Stomach (tissue), 8 donors: ENCODE measurements at regions not wholly inside any gene's neighbourhood (a gene's known extent, or its start where the extent isn't known, plus 50 kb on each side); places are given as distances from the start of the nearest gene placed in this dataset.

Experiments used
- DNase-seq, 2 donors: peaks; one replicate each; pipeline versions ENCODE4 v3.0.0 to v3.0.0-alpha.2; 2013 to 2019
- H3K27ac ChIP-seq, 5 donors: fragments of 200-600 bp in 4 of 5; sonication (generic) in 4 of 5; one replicate each; pipeline ENCODE4 v1.5.1; 2013 to 2019; ENCODE audit warnings: mild to moderate bottlenecking in 1 of 5, moderate library complexity in 1 of 5
- H3K27me3 ChIP-seq, 3 donors: fragments of 200-600 bp; sonication (generic); one replicate each; pipeline ENCODE4 v1.5.1; 2017 to 2019; ENCODE audit warnings: mixed run types in 1 of 3
- H3K36me3 ChIP-seq, 4 donors: fragments of 200-600 bp; sonication (generic); 1 replicate in 3 of 4; 2 replicates in 1 of 4; pipeline ENCODE4 v1.5.1; 2016 to 2019
- H3K4me1 ChIP-seq, 4 donors: fragments of 200-600 bp; sonication (generic); one replicate each; pipeline ENCODE4 v1.5.1; 2016 to 2019
- H3K4me3 ChIP-seq, 4 donors: fragments of 200-600 bp; sonication (generic) in 3 of 4; one replicate each; pipeline ENCODE4 v1.5.1; 2016 to 2019; ENCODE audit warnings: mild to moderate bottlenecking in 1 of 4
- H3K9me3 ChIP-seq, 4 donors: fragments of 200-600 bp; sonication (generic); one replicate each; pipeline ENCODE4 v1.5.1; 2016 to 2019
- CTCF ChIP-seq, 7 experiments: fragments of 450-650 bp in 4 of 7; fragments of 200-600 bp in 3 of 7; sonication (generic) in 3 of 7; IDR thresholded peaks; one replicate each; pipeline ENCODE4 v1.5.1; 2016 to 2019; ENCODE audit warnings: antibody characterized with exemption in 7 of 7, control low read depth in 2 of 7, mild to moderate bottlenecking in 1 of 7
- EP300 ChIP-seq: sonication (generic); formaldehyde crosslinking; IDR thresholded peaks from one replicate; pipeline ENCODE4 v1.6.1; 2017; ENCODE audit warnings: antibody characterized with exemption
- POLR2A ChIP-seq, 4 donors: fragments of 450-650 bp; IDR thresholded peaks; one replicate each; pipeline ENCODE4 v1.6.1; 2016; ENCODE audit warnings: antibody characterized with exemption in 4 of 4, control low read depth in 2 of 4, mild to moderate bottlenecking in 1 of 4, moderate library complexity in 1 of 4
- POLR2AphosphoS5 ChIP-seq, 3 donors: sonication (generic); formaldehyde crosslinking; IDR thresholded peaks; one replicate each; pipeline ENCODE4 v1.6.1; 2016; ENCODE audit warnings: antibody characterized with exemption in 3 of 3
- WGBS, 5 donors: extraction: QIAGEN DNeasy Blood & Tissue Kit in 3 of 5; methylation state at CpG; one replicate each; pipeline versions ENCODE4 v1.1.5 to v1.1.7; 2013 to 2018; 5-methylcytosine and 5-hydroxymethylcytosine counted together
- intact Hi-C: fragments of 100-400 bp; cut with DNase I; formaldehyde crosslinking; loops from one replicate; pipeline ENCODE4 v1.15.1; 2023; ENCODE audit warnings: low total_unique reads
- donor health status: healthy with polysubstance abuse.
- donor health status: Bipolar disorder and iron deficiency.
- donor health status: healthy.

- Histone ChIP-seq H3K4me3 (no peak overlapping the region), H3K36me3 (no peaks in the 10 kb centered on the region), H3K27me3 (peaks cover 0 to 88% (median 28%) of the 10 kb centered on the region in 3 donors), H3K27ac (no peak overlapping the region), H3K9me3 (no peaks in the 10 kb centered on the region), H3K4me1 (peaks cover 5 to 33% (median 23%) of the 10 kb centered on the region in 4 donors)
- 16 to 20% (median 20%) methylated on average over 21 to 22 of the region's 22 CpGs for WGBS, 5 donors
- intact Hi-C loops: no loop called here
- peak in 1 of 2 donors; percentile 74 for DNase-seq
- TF ChIP-seq POLR2A (IDR thresholded peaks at IDR 0.05): no peak
- no peak for TF ChIP-seq CTCF (IDR thresholded peaks at IDR 0.05)
- no peak for TF ChIP-seq POLR2AphosphoS5 (IDR thresholded peaks at IDR 0.05)
- no peak for TF ChIP-seq EP300
These were observed 101.3 kb upstream of the ZBTB40 start for GRCh38 chr1:22350171-22350923.

- WGBS, 5 donors: 19 to 34% (median 25%) methylated on average over 25 to 28 of the region's 28 CpGs
- TF ChIP-seq POLR2A (IDR thresholded peaks at IDR 0.05) (no peak), EP300 (no peak), CTCF (IDR thresholded peaks at IDR 0.05) (no peak), POLR2AphosphoS5 (IDR thresholded peaks at IDR 0.05) (no peak)
- intact Hi-C loops: no loop called here
- H3K27me3 ChIP-seq: peaks cover 0 to 87% (median 28%) of the 10 kb centered on the region in 3 donors
- H3K4me1 ChIP-seq: peaks cover 5 to 33% (median 23%) of the 10 kb centered on the region in 4 donors
- no peak overlapping the region for H3K27ac ChIP-seq
- H3K4me3 ChIP-seq: no peak overlapping the region
- DNase-seq: peak in 1 of 2 donors; percentile 33
- H3K36me3 ChIP-seq: no peaks in the 10 kb centered on the region
- H3K9me3 ChIP-seq: no peaks in the 10 kb centered on the region
These were observed 100.5 kb upstream of the ZBTB40 start for GRCh38 chr1:22350924-22351767.

GRCh38 chr1:22351768-22352080, 99.9 kb upstream of the ZBTB40 start:
- peaks cover 5 to 33% (median 23%) of the 10 kb centered on the region in 4 donors for H3K4me1 ChIP-seq
- peaks cover 0 to 87% (median 28%) of the 10 kb centered on the region in 3 donors for H3K27me3 ChIP-seq
- intact Hi-C loops: no loop called here
- no peaks in the 10 kb centered on the region for H3K9me3 ChIP-seq
- H3K4me3 ChIP-seq: no peak overlapping the region
- DNase-seq: no peak
- TF ChIP-seq POLR2A (IDR thresholded peaks at IDR 0.05) (no peak), EP300 (no peak), POLR2AphosphoS5 (IDR thresholded peaks at IDR 0.05) (no peak)
- no peak overlapping the region for H3K27ac ChIP-seq
- 31 to 43% (median 32%) methylated on average over 11 of the region's 11 CpGs for WGBS, 5 donors
- no peaks in the 10 kb centered on the region for H3K36me3 ChIP-seq

GRCh38 chr1:22352355-22352754, 99.3 kb upstream of the ZBTB40 start:
- no peak overlapping the region for H3K4me3 ChIP-seq
- H3K4me1 ChIP-seq: peaks cover 5 to 33% (median 23%) of the 10 kb centered on the region in 4 donors
- H3K9me3 ChIP-seq: no peaks in the 10 kb centered on the region
- intact Hi-C loops: no loop called here
- no peak for DNase-seq
- WGBS, 5 donors: 76 to 86% (median 83%) methylated on average over 6 of the region's 6 CpGs
- peaks cover 0 to 91% (median 28%) of the 10 kb centered on the region in 3 donors for H3K27me3 ChIP-seq
- no peak overlapping the region for H3K27ac ChIP-seq
- no peaks in the 10 kb centered on the region for H3K36me3 ChIP-seq
- TF ChIP-seq CTCF (IDR thresholded peaks at IDR 0.05): no peak
- no peak for TF ChIP-seq POLR2AphosphoS5 (IDR thresholded peaks at IDR 0.05)
- TF ChIP-seq POLR2A (IDR thresholded peaks at IDR 0.05): no peak
